ENCODE measurements at regions not wholly inside any gene's neighbourhood (a gene's known extent, or its start where the extent isn't known, plus 50 kb on each side); places are given as distances from the start of the nearest gene placed in this dataset.

DNA sequence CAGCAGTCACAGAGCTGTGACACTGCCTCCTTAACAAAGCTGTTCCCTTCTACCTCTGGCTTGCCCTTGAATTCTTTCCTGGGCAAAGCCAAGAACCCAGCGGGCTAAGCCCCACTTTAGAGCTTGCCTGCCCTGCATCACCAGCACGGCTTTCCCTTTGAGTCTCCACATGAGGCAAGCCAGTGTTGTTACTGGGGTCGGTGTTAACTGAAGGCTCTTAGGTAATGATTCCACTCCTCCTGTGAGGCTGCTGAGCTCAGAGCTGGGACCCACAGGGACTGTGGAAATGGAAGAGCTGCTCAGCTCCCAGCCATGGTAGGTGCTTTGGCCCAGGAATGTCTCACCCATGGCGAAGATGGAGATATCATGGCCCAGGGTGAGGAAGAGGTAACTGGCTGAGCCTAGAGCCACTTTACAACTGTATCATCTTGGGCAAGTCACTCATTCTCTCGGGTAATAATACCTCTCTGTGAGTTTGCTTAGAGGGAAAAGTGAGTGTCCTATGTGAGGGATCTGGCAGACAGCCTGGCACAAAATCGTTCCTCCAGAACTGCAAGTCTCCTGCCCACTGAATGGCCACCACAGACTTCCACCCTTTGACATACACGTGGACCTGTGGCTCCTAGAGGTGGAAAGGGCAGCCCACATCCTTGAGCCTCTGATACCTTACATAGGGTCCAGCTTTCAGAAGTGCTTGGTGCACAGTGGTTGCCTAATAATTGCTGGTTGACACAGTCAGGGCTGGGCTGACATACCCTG is 654.1 kb downstream of the PTPRU start:
- no peak for DNase-seq
- Mint-ChIP-seq H3K9me3 (peaks cover 18% of the 10 kb centered on the region), H3K36me3 (ENCODE audit: low read depth) (no peaks in the 10 kb centered on the region), H3K4me1 (ENCODE audit: low read depth) (no peaks in the 10 kb centered on the region), H3K4me3 (no peak overlapping the region), H3K27ac (no peak overlapping the region), H3K27me3 (ENCODE audit: insufficient read depth) (peaks cover 5% of the 10 kb centered on the region)
- TF ChIP-seq, protein P1, sequence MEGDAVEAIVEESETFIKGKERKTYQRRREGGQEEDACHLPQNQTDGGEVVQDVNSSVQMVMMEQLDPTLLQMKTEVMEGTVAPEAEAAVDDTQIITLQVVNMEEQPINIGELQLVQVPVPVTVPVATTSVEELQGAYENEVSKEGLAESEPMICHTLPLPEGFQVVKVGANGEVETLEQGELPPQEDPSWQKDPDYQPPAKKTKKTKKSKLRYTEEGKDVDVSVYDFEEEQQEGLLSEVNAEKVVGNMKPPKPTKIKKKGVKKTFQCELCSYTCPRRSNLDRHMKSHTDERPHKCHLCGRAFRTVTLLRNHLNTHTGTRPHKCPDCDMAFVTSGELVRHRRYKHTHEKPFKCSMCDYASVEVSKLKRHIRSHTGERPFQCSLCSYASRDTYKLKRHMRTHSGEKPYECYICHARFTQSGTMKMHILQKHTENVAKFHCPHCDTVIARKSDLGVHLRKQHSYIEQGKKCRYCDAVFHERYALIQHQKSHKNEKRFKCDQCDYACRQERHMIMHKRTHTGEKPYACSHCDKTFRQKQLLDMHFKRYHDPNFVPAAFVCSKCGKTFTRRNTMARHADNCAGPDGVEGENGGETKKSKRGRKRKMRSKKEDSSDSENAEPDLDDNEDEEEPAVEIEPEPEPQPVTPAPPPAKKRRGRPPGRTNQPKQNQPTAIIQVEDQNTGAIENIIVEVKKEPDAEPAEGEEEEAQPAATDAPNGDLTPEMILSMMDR (IDR thresholded peaks at IDR 0.05): no peak

DNA sequence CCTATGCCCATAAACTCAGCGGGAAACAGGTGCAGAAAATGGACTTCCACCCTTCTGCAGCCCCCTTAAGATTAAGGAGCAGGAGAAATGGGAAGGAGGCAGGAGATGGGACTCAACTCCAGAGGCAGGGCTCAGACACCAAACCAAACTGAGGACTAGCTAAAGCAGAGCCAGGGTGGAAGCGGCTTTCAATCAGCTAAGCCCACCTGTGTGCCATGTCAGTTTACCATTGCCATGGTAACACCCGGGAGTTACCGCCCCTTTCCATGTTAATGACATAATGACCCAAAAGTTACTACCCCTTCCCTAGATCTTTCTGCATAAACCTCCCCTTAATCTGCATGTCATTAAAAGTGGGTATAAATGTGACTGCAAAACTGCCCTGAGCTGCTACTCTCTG is 653.5 kb downstream of the PTPRU start:
- peaks cover 5% of the 10 kb centered on the region for H3K27me3 Mint-ChIP-seq (ENCODE audit: insufficient read depth)
- H3K4me1 Mint-ChIP-seq (ENCODE audit: low read depth): no peaks in the 10 kb centered on the region
- no peak overlapping the region for H3K4me3 Mint-ChIP-seq
- TF ChIP-seq, protein P1 (IDR thresholded peaks at IDR 0.05): no peak
- no peaks in the 10 kb centered on the region for H3K36me3 Mint-ChIP-seq (ENCODE audit: low read depth)
- DNase-seq: no peak
- no peak overlapping the region for H3K27ac Mint-ChIP-seq
- H3K9me3 Mint-ChIP-seq: peaks cover 13% of the 10 kb centered on the region

DNA sequence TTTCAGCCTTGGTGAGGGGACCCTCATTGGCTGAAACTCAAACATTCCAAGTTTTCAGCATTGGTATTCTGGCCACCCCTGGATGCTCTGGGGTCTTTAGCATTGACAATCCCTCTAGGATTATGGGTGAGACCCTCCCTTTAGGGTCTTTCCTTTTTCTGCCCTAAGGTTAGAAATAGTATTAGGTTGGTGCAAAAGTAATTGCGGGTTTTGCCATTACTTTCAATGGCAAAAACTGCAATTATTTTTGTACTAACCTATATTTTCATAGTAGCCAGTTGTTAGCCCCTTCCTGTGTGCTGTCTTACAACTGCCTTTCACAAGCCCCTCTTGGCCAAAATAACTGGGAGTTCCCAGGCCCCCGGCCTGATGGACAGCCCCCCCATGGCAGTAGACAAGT is 648.4 kb downstream of the PTPRU start:
- Mint-ChIP-seq H3K4me1 (ENCODE audit: low read depth) (no peaks in the 10 kb centered on the region), H3K27me3 (ENCODE audit: insufficient read depth) (no peaks in the 10 kb centered on the region; the same call in none of the 2 replicates), H3K4me3 (no peak overlapping the region), H3K9me3 (peaks cover 8% of the 10 kb centered on the region), H3K27ac (no peak overlapping the region), H3K36me3 (ENCODE audit: low read depth) (no peaks in the 10 kb centered on the region)
- TF ChIP-seq, protein P1 (IDR thresholded peaks at IDR 0.05): no peak
- no peak for DNase-seq

DNA sequence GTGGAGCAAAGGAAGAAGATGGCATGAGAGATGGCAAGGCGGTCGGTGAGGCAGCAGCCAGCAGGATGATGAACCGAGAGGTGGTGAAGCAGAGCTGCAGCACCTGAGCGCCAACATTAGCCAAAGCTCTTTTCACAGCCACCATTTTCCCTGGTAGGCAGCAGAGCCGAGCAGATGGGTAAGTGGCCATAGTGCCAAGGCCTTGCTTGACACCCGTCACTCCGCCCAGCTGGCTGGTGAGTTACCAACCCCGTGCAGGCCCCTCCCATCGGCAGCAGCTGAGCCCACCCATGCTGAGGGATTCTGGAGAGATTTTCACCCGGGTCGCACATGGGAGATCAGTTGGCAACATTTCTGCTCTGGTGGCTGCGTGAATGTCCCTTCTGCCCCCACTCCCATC is 647.7 kb downstream of the PTPRU start:
- Mint-ChIP-seq H3K9me3 (peaks cover 14% of the 10 kb centered on the region), H3K27me3 (ENCODE audit: insufficient read depth) (no peaks in the 10 kb centered on the region; the same call in none of the 2 replicates), H3K27ac (no peak overlapping the region), H3K4me1 (ENCODE audit: low read depth) (no peaks in the 10 kb centered on the region), H3K36me3 (ENCODE audit: low read depth) (no peaks in the 10 kb centered on the region), H3K4me3 (no peak overlapping the region)
- TF ChIP-seq, protein P1 (IDR thresholded peaks at IDR 0.05): no peak
- no peak for DNase-seq

DNA sequence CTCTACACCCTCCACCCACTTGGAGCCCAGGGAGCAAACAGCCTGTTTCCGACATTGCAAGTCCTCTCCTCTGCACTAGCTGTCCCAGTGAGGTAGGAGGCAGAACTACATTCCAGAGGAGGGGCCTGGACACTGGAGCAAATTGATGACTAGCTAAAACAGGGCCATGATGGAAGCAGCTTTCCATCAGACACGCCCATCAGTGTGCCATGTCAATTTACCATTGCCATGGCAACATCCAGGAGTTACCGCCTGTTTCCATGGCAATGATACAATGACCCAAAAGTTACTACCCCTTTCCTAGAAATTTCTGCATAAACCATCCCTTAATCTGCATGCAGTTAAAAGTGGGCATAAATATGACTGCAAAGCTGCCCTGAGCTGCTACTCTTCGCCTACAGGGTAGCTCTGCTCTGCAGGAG is 647.1 kb downstream of the PTPRU start:
- H3K4me1 Mint-ChIP-seq (ENCODE audit: low read depth): no peaks in the 10 kb centered on the region
- H3K36me3 Mint-ChIP-seq (ENCODE audit: low read depth): no peaks in the 10 kb centered on the region
- no peak for DNase-seq
- no peaks in the 10 kb centered on the region; the same call in none of the 2 replicates for H3K27me3 Mint-ChIP-seq (ENCODE audit: insufficient read depth)
- no peak overlapping the region for H3K4me3 Mint-ChIP-seq
- no peak overlapping the region for H3K27ac Mint-ChIP-seq
- TF ChIP-seq, protein P1 (IDR thresholded peaks at IDR 0.05): no peak
- peaks cover 17% of the 10 kb centered on the region for H3K9me3 Mint-ChIP-seq

All from HFFc6 (cell line).